ENCODE measurements at regions not wholly inside any gene's neighbourhood (a gene's known extent, or its start where the extent isn't known, plus 50 kb on each side); places are given as distances from the start of the nearest gene placed in this dataset.

DNA sequence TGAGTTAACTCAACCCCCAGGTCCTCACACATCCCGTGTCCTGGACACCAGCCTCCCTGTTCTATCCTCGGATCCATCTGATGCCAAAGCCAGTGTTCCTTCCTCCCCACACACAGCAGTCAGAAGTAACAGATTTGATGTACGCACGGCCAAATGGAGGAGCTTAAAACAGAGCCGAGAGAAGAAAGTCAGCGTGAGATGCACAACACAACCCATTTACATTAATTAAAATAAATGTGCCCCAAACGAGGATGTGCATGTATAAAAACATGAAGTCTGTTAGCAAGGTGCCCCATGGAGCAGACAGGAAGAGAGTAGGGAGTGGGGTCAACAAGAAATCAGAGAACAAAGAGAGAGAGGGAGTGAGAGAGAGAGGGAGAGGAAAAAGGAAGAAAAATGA, 191.2 kb downstream of the HAUS1 start:
- DNase-seq (ENCODE audit: low read depth): no peak

DNA sequence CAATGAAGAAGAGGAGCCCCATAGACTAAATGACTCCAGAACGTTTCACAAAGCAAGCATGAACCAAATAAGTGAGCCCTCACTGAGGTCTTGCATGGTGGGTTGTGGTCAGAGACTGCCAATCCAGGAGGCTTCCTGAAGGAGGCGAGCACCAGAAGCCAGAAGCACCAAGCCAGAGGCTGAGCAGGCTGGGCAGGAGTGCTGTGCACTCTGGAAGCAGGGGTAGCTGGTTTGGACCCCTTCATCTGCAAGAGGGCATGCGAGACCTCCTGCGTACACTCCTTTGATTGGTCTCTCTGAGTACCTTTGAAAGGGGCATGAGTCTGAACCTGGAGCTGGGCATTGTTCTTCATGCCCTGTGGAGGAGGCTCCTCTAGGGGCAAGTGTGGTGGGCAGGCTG, 192.5 kb downstream of the HAUS1 start:
- no peak for DNase-seq (ENCODE audit: low read depth)

DNA sequence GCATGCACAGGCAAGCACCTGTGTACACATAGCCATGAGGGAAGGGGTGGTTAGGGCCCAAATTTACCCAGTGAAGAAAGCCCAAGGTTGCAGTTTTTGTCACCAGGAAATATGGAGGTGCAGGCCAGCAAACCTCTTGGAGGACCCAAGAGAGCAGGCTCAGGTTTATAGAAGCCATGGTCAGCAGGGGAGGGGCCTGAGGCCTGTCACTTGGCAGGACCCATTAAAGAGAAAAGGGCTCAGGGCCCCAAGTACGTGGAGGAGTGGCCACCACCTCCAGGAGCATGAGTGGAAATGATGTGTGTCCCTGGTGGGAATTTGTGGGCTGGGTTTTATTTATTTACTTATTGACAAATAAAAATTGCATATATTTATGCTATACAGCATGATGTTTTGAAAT, 192.9 kb downstream of the HAUS1 start:
- DNase-seq (ENCODE audit: low read depth): no peak

DNA sequence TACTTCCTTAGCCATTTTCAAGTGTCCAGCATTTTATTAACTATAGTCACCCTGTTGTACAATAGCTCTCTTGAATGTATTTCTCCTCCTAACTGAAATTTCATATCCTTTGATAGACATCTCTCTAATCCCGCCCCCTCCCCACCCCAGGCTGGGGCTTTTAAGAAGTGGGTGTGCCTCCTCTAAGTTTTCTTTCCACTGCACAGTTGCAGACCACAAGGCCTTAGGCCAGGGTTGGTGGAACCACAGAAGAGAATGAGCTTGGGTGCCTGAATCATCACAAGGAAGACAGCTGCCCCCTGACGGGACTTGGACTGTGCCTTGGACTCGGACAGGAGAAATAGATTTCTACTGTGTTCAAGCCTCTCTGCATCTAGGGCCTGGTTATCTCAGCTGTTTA, 193.4 kb downstream of the HAUS1 start:
- no peak for DNase-seq (ENCODE audit: low read depth)

DNA sequence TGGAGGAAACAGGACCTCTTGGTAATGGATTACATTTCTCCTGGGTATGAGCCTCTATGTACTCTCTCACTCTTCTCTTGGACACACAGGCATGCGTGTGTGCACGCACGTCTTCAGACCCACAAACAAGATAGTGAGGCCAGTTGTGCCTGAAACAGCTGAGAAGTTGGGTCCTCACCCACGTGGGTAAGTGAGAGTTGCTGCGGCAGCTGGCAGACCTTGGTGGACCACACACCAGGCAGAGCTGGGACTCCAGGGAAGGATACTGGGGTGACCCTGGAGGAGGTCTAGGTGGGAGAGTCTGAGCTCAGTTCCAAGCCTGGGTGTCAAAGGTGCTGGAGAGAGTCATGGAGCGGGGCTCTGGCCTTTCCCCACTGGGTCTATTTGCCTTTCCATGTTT, 194.3 kb downstream of the HAUS1 start:
- no peak for DNase-seq (ENCODE audit: low read depth)

DNA sequence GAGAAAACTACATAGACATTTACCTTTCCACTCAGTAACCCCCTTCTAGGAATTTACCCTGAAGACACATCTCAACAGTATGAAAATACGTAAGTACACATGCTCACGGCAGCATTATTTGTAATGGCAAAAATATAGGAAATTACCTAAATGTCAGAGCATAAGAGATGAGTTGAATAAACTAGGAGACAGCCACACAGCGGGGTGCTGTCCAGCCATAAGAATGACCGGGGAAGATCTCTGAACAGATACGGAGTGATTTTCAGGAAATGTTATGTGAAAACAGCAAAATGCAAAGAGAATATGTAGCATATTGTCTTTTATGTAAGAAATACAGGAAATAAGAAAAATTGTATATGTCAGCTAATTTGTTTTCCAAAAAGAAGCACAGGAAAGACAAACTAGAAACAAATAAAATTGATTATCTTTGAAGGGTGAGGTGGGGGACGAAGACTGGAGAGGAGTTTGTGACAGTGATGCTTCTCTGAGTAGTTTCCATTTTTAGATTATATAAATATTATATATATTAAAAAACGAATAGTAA, 195.4 kb downstream of the HAUS1 start:
- DNase-seq (ENCODE audit: low read depth): no peak

DNA sequence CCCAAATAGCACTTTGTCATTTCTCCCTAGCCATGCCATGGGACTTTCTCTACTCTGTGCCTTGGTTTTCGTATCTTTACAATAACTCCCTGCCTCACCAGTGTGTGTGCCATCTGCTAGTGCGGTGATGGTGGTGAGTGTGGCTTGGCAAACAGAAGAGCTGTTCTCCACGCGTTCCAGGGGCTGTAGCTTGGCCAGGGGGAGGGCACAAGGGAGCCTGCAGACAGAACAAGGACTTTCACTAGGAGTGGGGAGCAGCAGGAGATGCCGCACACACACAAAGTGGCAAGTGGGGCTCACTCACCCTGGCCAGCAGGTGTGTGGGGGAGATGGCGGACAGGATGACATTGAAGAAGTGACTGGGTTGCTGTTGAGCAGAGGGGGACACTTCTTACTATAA, 196.9 kb downstream of the HAUS1 start:
- DNase-seq (ENCODE audit: low read depth): no peak

DNA sequence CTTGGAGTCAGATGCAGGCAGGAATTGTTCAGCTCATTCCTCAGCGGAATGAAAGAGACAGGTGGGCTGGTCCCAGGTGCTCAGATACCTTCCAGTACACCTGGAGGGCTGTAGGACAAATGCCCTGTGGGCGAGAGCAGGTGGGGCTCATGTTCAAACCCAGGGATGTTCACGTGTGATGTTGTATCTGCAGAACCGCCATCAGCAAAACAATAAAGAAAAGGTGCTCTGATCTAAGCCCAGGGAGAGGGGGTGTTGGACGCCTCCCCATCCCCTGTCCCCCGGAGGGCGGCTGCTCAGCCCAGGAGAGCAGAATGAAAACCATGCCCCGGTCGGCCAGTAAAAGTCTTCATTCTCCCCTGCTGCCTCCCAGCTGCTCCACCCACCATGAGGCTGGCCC, 197.4 kb downstream of the HAUS1 start:
- no peak for DNase-seq (ENCODE audit: low read depth)

DNA sequence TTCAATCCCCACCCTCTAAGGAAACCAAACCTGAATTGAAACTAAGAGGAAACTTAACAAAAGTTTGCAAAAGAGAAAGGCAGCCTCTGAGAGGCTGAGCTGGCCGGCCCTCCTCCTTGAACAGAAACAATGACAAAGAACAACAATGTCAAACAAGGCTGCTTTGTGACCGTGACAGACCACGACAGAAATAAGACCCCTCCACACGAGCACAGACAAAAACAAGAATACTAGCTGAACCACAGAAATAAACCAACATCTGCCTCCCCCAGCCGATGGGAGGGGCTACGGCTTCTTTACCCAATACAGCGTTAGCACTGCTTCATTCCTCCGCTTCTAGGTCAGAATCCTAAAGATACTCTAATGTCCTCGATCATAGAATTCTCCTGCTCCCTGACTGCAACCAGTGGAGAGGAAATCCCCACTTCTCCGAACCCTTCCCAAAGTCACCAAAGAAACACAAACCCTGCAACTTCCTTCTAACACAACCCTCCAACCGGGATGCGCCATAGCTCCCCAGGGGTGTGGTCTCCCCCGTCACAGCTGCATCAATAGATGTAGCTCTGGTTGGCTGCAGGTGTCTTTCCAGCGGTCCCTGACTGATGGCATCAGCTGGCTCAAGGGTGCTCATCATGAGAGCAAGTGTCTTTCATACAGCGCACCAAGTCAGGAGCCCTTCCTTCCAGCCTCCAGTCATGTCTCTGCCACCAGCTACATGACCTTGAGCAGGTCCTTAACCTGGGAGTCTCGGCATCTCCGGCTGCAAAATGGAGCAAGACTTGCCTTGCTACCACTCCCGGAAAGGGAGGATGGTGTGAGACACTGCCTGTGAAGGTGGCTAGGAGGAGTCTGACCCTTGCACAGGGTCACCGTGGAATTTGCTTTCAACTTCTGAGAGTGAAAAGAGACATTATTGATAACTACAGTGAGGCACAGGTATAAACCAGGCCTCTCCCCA, 198.6 kb downstream of the HAUS1 start:
- DNase-seq (ENCODE audit: low read depth): no peak

DNA sequence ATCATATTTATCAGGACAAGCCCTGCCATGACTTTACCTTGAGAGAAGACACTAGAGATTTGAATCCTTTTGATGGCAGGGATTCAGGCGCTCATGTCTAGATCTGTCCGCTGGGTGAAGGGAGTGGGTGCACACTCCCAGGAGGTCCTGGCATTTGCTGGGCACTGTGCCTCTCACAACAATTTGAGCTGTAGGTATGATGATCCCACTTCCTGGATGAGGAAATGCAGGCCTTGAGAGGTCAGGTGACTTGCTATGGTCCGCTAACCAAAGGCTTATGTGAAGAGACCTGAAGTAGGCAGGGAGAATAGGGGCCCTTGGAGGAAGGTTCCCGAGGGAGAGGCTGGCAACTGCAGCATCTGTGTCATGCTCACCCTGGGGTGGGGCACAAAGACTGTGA, 206.1 kb downstream of the HAUS1 start:
- no peak for DNase-seq (ENCODE audit: low read depth)

DNA sequence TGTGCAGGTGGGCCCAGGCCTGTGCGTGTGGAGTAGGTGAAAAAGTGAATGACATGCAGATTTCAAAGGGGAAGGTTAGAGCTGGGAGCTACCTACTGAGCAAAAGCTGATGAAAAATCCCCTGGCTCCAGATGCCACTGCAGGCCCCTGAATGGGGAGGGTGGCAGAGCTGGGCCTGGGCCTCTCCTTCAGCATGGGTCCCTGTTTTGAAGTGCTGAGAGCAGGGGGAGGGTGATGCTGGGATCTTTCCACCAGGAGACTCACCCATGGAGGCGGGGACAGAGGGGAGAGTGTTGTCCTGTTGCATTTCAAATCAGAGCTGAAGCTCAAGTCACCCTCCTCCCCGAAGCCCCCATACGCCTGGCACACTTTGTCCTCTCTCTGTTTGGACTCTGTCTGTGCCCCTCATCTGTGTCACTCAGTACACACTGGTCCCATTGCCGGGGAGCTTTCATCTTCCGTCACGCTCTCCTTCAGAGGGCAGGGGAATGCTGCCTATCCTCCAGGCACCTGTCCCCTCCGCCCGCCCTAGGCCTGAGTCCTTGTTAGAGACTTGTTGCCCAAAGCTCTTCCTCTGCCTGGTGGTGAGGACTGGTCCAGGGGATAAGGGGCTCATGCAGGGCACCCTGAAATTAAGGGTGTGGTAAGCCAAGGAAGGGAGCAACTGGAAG, 206.6 kb downstream of the HAUS1 start:
- no peak for DNase-seq (ENCODE audit: low read depth)

DNA sequence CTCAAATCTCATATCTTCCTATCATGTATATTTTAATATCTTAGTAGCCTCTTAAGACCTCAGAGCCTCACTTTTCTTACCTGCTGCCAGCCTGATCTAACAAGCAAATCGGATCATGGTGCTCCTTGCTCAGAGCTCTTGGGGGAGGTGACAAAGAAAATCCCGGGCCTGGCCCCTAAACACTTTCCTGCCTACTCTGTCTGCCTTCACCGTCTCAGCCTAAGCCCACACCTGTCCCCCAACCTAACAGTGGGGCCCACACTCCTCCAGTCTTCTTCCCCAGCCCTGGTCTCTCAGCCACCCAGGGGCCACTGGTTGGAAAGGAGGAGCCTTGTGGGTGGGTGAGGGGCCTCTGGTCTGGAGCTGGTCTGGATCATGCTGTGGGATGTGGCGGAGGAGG, 207.3 kb downstream of the HAUS1 start:
- DNase-seq (ENCODE audit: low read depth): no peak

DNA sequence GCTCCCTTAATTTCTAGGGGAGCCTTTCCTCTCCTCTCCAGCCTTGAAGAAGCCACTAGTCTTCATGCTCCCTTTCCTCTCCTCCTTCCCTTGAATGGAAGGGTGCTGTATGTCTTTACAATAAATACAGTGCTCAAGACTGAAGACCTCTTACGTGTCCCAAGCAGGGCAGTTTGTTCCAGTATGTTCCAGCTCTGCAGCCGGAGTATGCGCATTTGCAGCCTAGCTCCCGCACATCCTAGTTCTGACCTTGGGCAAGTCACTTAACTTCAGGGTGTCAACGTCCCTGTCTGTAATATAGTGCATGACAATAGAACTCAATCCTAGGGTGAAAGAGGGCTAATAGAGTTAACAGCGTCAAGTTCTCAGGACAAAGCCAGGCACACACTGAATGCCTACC, 208.0 kb downstream of the HAUS1 start:
- no peak for DNase-seq (ENCODE audit: low read depth)

DNA sequence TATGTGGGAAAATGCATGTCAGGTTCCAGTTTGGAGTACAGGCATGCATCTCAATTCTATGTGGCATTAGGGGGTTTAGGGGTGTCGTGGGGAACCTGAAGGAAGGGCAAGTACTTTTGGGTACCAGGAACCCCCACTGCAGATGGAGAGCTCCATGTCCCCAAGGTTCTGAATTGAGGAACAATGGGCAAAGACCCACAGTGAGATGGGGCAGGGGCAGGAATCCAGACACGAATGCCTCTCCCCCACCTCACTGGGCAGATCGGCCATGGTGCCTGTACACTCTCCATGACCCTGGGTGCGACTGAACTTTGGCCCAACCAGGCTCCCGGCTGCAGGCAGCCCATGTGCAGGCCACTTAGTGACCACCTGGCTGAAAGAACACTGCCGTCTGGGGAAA, 209.3 kb downstream of the HAUS1 start:
- no peak for DNase-seq (ENCODE audit: low read depth)

DNA sequence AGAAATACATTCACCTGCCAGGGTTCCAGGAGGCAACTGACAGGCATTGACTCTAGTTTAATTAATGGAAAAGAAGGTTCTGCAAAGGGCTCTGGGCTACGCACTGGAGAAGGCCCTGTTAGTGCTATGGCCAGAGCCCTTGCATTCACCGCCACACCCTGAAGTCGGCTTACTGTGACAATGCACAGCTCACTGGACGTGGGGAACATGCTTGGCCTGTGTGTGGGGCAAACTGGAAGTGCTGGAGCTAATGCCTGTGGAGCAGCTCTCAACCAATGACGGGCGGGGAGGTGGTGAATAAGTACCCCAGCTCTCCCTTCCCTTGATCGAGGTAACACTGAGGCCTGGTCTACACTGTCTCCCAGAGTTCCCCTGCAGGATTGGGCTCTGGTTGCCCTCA, 209.8 kb downstream of the HAUS1 start:
- no peak for DNase-seq (ENCODE audit: low read depth)

DNA sequence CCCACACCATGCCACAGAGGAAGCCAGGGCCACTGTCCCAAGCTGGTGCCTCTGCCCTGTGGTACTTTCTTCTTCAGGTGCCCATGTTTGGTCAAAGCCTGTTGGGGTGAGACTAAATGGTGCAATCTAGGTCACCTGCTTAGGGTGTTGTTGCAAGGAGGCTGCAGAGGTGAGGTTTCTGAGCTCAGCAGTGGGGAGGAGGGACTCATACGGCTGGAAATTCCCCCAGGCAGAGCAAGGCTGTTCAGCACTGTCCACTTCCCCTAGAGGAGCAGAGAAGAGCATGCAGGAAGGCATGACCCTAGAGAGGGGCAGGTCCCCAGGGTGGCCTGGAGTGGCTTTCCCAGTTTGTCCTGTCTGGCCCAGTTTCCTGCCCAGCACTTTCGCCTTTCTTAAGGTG, 211.0 kb downstream of the HAUS1 start:
- DNase-seq (ENCODE audit: low read depth): no peak

DNA sequence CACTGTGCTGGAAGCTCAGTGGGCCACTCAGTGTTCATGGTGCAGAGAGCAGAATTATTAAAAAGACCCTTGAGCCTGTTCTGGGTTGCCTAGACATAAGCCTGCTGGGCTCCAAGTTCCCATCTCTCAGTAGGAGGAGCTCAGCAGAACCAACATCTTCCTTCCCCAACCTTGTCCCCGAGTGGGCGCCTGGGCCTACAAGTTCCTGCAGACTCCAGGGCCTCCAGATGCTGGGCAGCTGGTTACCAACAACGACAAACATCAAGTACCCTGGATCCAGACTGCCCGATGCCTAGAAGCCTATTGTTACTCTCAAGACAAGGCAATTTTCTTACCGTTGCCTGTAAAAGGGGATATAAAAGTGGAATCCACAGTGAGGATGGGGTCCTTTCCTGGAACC, 214.2 kb downstream of the HAUS1 start:
- no peak for DNase-seq (ENCODE audit: low read depth)

DNA sequence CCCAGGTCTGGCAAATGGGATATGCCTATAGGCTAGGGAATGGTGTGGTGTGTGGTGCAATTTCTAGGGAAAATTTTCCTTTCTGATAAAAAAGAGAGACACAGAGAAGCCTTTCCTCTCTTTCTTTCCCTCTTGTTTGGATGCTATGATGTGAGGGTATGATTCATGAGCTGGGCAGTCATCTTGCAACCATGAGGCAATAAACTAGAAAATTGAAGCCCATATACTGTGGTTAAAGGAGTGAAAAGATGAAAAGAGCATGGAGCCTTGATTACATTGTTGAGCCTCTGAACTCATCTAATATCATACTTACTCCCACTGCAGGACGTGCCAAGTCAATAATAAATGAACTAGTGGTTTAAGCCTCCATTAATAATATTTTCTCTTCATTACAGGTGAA, 215.6 kb downstream of the HAUS1 start:
- DNase-seq (ENCODE audit: low read depth): no peak

DNA sequence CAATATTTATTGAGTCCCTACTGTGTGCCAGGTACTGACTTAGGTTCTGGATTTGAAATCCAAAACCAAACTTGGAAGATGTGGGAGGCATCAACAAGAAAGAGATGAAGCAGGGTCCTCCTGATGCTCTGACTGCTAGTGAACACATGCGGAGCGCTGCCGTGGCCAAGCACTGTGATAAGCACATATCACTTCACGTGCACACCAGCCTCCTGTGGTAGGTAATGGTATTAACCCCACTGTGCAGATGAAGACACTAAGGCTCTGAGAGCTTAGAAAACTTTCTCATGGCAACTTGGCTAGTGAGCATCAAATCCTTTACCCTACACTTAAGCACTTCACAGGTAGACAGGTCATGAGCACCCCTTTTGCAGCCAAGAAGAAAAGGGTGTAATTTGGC, 216.1 kb downstream of the HAUS1 start:
- DNase-seq (ENCODE audit: low read depth): no peak

DNA sequence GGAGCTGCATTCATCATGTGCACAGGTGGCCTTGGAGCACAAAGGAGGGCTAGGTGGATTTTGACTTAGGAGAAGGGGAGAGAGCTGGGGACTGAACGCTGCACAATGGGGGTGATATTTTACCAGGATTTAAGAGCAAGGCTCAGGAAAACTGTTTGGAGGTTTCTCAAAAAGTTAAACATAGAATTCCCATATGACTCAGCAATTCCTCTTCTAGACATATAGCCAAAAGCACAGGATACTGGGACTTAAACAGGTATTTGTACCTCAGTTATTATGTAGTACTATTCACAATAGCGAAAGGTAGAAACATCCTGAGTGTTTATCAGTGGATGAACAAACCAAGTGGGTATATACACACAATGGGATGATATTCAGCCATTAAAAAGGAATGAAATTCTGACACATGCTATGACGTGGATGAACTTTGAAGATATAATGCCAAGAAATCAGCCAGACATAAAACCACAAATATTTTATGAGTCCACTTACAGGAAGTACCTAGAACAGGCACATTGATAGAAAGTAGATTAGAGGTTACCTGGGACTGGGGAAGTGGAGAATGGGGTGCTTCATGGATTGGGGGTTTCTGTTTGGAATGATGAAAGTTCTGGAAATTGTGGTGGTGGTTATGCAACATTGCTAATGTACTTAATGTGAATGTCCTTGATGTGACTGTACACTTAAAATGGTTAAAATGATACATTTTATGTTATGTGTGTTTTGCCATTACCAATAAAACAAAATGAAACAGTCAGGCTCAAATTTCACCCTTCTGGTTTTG, 216.9 kb downstream of the HAUS1 start:
- no peak for DNase-seq (ENCODE audit: low read depth)

DNA sequence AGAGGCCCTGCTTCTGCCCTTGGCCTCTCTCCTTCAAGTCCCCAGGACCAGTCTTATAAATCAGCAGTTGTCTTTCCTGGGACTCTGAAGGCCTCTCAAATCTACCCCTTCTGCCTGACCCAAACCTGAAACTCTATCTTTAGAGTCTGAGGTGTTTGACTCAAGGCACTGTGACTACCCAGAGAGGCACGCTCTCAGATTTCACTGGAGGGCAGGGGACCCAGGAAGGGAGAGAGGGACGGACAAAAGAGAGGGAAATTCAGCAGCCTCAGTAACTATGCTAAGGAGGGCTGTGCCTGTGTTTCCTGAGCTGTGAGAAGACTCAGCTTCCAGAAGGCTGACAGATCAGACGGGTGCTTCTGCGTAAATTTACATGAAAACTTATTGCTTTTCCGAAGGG, 217.8 kb downstream of the HAUS1 start:
- DNase-seq (ENCODE audit: low read depth): no peak

DNA sequence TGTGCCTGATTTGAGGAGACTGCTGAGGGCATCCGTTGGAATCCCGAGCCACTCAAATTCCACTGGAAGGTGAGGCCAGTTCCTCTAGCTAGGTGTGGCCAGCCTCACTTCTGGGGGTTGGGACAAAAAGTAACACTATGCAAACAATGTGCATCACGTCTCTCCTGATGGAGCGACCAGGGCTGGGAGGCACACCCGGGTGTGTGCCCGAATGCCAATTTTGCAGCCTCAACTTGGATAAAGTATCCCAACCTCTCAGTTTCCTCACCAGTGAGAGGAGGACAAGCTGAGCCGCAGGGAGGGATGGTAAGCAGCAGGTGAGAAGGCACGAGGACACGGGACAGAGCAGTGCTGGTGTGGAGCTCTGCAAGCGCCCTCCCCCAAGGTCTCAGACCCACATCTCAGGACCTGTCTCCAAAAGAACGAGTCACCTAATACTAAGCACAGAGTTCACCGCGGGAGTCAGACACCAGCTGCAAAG, 218.3 kb downstream of the HAUS1 start:
- no peak for DNase-seq (ENCODE audit: low read depth)

Data from stimulated activated CD8-positive, alpha-beta memory T cell treated with anti-CD3 and anti-CD28 coated beads, Interleukin-4, amount 100 ng/mL, for 24 hours (primary cell).